GM21447 (cell line): ENCODE measurements at regions not wholly inside any gene's neighbourhood (a gene's known extent, or its start where the extent isn't known, plus 50 kb on each side); places are given as distances from the start of the nearest gene placed in this dataset.

ENCODE experiments used
- ATAC-seq: cut with Tn5 transposase; IDR thresholded peaks from one replicate; pipeline ENCODE4 v1.9.1; 2021; ENCODE audit not compliant: unreplicated experiment

DNA sequence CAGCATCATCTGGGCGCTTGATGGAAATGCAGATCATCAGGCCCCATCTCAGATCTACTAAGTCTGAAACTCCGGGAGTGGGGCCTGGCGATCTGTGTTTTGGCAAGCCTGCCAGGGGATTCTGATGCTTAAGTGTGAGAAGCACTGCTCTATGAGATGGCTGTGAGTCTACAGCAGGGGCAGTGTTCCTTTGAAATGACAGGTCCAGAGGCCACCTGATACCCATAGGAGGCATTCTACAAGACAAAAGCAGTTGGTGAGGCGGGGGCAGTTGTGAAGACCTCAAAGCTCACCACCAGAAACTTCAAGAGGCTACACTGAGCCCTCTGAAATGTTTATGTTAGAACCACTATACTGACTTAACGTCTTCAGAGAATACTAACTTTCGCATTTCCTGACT is 86.9 kb upstream of the SPATA31D4 start:
- no peak for ATAC-seq

DNA sequence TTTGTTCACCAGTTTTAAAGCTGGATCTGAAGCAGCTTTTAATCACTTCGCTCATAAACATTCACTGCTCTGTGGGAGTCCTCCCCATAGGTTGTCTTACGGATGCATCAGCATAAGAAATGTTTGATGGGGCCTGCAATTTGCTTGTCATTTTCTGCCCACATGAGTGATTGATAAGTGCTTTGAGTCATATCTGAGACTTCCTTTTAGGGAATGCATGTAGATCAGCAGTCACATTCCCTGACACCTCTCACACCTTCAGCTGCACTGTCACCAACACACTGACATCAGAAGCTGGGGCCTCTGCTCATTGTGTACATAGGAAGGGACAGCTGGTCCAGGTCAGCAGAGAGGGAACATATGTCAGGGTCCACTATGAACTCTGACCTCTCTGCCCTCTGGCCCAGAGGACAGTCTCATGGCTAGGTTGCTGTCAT is 84.1 kb upstream of the SPATA31D4 start:
- no peak for ATAC-seq

DNA sequence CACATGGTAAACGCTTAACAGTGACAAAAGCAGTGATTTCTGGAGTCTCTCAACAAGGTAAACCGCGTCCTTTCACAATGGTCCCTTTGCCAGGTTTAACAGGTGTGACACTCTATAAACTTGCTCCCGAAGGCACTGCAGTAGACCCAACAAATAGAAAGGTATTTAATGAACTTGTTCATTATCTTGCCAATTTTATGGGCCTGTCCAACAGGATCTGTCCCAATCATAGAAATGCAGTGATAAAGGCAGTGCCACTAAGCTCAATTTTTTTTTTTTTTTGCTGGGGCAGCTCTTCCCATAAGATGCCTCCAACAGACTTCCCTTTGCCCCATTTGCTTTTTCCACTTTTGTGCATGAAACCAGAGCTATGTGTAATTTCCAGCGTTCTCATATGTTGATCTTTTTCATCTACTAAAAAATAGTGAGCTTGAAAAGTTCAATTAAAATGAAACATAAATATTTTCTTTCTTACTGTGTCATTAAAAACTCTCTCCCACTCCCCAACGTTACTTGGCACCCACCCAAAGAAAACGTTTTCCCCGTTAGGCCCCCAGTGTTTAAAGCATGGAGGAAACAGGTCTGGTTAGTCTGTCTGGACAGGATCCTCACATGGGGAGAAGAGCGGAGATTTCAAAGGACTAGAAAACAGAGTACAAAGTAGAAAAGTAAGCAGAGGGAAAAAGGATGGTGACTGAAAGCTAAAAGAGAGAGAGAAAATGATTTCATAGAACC is 80.9 kb upstream of the SPATA31D4 start:
- no peak for ATAC-seq

DNA sequence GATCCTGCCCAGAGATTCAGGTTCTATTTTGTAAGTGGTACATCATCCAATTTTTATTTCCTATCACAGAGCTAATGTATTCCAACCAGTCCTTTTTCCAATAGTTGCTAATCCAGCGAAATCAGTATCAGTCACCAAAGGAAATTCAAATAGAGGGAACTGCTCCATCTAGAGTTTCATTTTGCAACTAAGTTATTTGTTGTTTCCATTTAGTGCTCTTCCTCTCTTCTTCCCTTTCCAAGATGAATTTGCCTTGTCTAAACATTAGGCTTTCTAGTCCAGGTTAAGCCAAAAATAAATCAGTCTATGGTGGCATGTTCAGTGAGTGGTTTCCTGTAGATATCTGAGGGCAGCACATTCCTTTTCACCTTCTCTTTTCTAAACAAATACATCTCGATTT is 79.8 kb upstream of the SPATA31D4 start:
- ATAC-seq, result no peak

DNA sequence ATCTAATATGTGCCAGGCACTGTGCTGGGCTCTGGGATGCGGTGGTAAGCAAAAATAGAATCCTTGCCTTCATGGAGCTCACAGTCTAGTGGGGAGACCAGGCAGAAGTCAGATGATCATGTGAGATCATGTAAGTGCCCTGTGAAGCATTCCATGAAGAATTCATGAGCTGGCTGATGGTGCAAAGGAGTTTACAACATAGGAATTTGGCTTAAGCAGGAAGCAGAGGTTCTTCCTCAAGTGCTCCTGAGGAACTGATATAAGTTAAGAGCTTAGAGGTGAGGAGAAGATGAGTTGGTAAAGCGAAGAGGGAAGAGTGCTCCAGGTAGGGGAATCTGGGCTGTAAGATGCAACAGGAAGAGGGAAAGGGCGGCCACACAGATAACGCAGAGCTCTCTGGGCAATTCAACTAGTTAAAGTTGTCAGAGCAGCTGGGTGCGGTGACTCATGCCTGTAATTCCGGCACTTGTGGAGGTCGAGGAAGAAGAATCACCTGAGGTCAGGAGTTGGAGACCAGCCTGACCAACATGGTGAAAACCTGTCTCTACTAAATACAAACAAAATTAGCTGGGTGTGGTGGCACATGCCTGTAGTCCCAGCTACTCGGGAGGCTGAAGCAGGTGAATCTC is 78.5 kb upstream of the SPATA31D4 start:
- no peak for ATAC-seq

DNA sequence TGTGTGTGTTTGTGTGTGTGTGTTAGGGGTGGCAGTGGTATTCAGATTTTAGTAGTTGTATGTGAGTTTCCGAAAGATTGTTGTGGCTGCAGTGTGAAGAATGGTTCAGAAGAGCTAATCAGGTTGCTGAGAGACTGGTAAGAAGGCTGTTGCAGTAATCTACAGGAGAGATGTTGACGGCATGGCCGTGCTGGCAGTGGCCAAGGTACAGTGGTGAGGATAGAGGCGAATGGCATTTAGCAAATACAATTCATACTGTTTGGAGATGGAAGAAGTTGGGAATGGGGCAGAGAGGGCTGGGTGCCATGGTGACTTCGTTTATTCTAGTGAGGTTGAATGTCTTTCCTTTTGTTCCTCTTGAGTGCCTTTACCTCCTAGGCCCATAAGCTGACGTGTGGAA is 77.5 kb upstream of the SPATA31D4 start:
- ATAC-seq, result no peak

DNA sequence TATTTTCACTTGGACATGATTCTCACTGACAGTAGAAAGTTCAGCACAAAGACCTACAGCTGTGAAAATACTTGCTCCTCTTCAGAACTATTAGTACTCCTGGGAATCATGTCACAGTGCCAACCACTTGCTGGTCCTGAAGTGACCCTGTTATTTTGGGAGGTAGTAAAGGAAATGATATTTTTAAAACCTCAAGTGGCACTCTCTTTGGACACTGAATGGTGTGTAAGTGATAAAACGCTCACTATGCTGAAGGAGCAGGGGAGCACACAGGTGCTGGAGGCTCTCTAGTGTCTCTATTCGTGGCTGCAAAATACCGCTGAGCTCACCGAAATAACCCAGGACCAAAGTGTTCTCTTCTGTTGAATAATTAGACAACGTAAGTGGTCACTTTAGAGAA is 76.9 kb upstream of the SPATA31D4 start:
- ATAC-seq, result no peak

DNA sequence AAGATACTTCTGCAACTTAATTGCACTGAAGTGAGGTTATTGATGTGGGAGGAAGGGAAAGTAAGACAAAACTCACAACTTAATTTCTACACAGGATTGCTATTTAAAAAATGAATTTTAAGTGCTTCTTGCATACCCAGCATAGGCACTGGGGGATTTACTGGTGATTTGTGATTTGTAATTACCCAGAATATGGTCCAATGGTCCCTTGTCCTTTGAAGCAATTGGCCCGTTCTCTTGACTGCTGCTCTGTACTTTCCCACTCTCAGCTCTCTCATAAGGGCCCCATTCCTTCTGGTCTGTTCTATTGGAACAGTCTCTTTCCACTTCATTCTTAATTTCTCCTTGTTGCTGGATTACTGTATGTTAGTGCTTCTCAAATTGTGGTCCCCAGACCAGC is 75.4 kb upstream of the SPATA31D4 start:
- ATAC-seq, result no peak

DNA sequence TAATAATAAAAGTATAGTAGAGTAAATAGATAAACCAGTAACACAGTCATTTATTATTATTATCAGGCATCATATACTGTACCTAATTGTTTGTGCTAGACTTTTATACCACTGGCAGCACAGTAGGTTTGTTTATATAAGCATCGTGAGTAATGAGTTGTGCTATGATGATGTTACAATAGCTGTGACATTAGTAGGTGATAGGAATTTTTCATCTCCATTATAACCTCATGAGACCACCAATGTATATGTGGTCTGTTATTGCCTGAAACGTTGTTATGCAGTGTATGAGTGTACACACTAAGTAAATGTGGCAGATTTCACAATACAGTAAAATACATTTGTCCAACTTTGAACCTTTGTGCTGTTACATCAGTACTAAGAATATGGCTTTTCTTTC is 72.7 kb upstream of the SPATA31D4 start:
- no peak for ATAC-seq

DNA sequence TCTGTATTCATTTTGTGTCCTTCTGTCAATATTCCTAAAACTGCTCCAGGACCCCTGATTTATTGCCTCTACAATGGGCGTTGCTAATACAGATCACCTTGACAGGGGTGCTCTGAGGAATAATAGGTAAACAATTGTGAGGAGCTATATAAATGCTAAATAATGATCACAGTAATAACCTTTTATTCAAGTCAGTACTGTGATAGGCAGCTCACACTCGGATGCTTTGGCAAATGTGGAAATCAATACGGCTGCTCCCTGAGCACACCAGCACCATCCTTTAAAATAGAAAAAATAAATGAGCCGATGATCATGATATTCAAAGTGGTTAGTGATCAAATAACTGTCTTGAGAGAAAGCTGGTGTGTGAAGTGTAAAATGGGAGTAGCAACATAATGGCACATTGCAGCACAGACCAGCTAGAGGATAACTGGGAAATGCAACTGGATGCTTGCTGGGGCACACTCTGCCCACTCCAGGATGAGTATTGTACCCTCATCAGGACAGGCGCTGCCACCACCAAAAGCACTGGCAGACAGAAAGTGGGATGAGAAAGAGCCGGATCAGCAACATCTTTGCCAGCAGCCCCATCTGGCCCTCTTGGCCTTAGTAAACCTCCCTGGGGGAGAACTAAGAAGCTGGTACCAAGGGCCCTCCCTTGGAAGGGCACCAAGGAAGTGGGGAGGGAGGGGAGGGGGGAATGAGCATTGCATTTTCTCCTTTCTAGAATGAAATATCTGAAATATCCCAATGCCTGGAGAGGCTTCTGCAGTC is 69.4 kb upstream of the SPATA31D4 start:
- no peak for ATAC-seq

DNA sequence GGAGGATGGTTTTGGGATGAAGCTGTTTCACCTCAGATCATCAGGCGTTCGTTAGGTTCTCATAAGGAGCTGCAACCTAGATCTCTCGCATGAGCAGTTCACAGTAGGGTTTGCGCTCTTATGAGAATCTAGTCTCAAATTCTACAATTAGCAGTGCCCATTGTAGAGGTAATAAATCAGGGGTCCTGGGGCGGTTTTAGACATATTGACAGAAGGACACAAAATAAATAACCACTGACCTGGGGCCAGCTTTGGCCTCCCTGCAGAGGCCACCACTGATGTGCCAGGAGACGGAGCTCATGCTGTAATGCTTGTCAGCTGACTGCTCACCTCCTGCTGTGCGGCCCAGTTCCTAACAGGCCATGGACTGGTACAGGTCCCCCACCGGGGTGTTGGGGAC is 67.6 kb upstream of the SPATA31D4 start:
- ATAC-seq, result no peak

DNA sequence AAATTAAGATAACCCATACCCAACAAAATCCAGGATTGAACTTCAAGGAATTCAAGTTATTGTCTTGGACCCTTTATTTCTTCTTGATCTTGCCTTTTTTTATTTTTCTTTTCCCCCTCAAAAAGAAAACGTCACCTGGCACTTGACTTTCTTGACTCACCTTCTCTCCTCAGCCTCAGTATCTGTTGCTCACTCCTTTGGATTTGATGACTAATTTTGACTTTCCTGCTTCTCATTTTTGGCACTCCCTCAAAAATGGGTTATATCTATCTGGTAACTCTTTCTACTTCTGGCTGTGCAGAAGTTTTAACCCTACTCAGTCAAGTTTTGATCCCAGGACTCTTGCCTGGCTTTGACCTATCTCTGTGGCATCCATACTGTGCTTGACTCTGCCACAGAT is 66.6 kb upstream of the SPATA31D4 start:
- ATAC-seq, result no peak

DNA sequence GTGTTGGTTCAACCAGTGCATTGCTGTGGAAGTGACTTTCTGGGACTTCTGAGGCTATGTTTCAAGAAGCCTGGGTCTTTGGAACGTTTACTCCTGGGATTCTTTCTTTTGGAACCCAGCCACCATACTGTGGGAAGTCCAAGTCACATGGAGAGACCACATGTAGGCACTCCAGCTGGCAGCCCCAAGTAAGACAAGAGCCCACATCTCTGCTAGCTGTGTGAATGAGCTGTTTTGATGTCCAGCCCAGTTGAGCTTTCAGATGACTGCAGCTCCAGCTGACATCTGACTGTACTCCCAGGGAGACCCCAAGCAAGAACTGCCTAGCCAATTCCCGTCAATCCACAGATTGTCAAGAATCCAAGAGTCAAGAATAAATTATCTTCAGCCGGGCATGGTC is 60.1 kb upstream of the SPATA31D4 start:
- ATAC-seq, result no peak

DNA sequence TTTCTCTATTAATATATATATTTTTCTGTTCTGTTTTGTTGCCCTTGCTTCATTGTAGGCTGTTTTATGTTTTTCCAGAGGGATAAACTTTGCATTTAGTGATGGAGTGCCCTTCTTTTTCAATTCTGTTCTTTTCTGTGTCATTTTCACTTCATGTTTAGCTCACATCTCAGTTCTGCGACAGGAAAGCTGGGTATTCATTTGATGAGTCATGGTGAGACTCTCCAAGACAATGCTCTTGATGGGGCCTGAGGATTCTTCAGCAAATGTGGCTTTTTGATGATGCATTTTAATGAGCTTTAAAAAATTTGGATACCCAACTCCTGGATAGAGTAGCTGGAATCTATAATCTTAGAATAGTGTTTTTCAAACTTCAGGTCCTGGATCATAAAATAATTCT is 56.5 kb upstream of the SPATA31D4 start:
- no peak for ATAC-seq

DNA sequence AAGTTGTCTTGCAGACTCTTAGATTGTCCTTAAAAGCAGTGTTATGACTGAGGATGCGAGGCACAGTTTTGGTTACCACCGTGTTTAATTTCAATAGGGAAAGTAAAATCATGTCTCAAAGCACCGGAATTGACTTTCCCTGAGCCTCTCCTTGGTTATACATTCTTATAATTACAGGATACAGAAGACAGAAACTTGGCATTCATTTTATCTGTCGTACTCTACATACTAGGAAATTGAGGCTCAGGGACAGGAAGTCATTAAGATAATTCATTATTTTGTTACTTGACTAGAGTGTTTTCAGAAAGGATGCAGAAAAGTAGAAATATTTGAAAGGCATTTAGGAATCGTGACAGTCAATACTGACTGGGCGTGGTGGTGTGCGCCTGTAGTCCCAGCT is 54.0 kb upstream of the SPATA31D4 start:
- no peak for ATAC-seq

DNA sequence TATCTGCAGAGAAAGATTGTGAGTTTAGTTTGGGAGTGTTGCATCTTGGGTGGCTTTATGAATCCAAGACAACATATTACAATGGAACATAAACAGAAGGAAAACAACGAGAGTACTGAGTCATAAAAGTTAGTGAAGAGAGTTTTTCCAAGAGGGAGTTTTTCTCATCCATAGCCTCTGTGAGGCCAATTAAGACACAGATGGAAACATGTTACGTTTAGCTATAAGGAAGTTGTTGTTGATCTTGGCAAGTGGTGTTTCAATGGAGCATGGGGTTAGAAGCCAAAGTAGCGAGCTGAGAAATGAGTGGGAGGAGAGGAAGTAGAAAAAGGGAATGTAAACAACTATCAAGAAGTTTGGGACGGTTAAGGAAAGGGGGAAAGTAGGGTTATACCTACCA is 53.3 kb upstream of the SPATA31D4 start:
- ATAC-seq, result no peak

DNA sequence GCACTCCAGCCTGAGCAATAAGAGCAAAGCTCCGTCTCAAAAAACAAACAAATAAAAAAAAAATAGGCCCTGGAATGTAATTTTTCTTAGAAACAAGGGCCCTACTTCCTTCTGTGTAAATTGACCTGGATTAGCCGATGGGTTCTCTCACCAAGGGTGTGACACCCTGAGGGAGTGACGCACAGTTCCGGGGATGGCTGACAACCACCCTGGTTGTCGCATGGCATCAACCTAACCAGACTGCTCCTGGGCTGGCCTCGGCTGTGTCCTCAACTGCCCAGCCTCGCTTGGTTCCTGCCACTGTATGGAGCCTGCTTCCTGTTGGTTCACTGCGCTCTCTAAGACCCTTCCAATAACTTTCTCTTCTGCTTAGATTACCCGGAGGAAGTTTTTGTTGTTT is 51.2 kb upstream of the SPATA31D4 start:
- no peak for ATAC-seq
